ENCODE measurements at regions not wholly inside any gene's neighbourhood (a gene's known extent, or its start where the extent isn't known, plus 50 kb on each side); places are given as distances from the start of the nearest gene placed in this dataset.

- TF ChIP-seq CTCF (IDR thresholded peaks at IDR 0.05) (no peak), POLR2A (IDR thresholded peaks at IDR 0.05) (no peak)
Measured at GRCh38 chr15:93719921-93720351, 511.4 kb upstream of the MCTP2 start.
